Kidney (tissue), 13 donors: ENCODE measurements at regions not wholly inside any gene's neighbourhood (a gene's known extent, or its start where the extent isn't known, plus 50 kb on each side); places are given as distances from the start of the nearest gene placed in this dataset.

Experiments used
- DNase-seq, 5 donors: peaks; one replicate each; pipeline ENCODE4 v3.0.0-alpha.2; 2013 to 2020
- FAIRE-seq: peaks from 2 replicates; lab custom pipeline; 2012; peaks lifted over from hg19 to GRCh38; lab: Jason Lieb, UNC
- H3K27ac ChIP-seq, 2 donors: one replicate each; pipeline ENCODE4 v1.7.0; 2013; ENCODE audit warnings: low read depth in 2 of 2, low read length in 2 of 2, inconsistent platforms in 1 of 2
- H3K27me3 ChIP-seq: one replicate; pipeline ENCODE4 v1.7.1; 2013; ENCODE audit warnings: low read length, inconsistent platforms; ENCODE audit not compliant: control insufficient read depth, insufficient read depth
- H3K36me3 ChIP-seq, 3 donors: one replicate each; pipeline versions ENCODE4 v1.7.0 to v1.7.1; 2013; ENCODE audit warnings: low read length in 3 of 3, control low read depth in 1 of 3, inconsistent platforms in 1 of 3; ENCODE audit not compliant: insufficient read depth in 3 of 3, control insufficient read depth in 2 of 3
- H3K4me1 ChIP-seq, 3 donors: one replicate each; pipeline versions ENCODE4 v1.7.0 to v1.7.1; 2013; ENCODE audit warnings: low read length in 3 of 3, inconsistent platforms in 1 of 3, low read depth in 1 of 3; ENCODE audit not compliant: control insufficient read depth in 2 of 3, insufficient read depth in 2 of 3
- H3K4me3 ChIP-seq, 3 donors: one replicate each; pipeline versions ENCODE4 v1.7.0 to v1.8.1; 2013; ENCODE audit warnings: low read length in 3 of 3, control low read depth in 1 of 3, inconsistent platforms in 1 of 3
- H3K9ac ChIP-seq, 3 donors: one replicate each; pipeline versions ENCODE4 v1.7.0 to v1.7.1; 2013; ENCODE audit warnings: low read length in 3 of 3, control low read depth in 1 of 3, inconsistent platforms in 1 of 3
- H3K9me3 ChIP-seq, 3 donors: one replicate each; pipeline versions ENCODE4 v1.7.0 to v1.7.1; 2013; ENCODE audit warnings: low read length in 3 of 3, control low read depth in 1 of 3, inconsistent platforms in 1 of 3; ENCODE audit not compliant: control insufficient read depth in 2 of 3, insufficient read depth in 1 of 3
- intact Hi-C: fragments of 100-400 bp; cut with DNase I; formaldehyde crosslinking; loops from one replicate; pipeline ENCODE4 v1.11.1; 2022
- TF ChIP-seq, protein P1 (sequence below): IDR thresholded peaks from 3 replicates; pipeline ENCODE4 v1.5.1; 2012; ENCODE audit warnings: mild to moderate bottlenecking, moderate library complexity, borderline replicate concordance; ENCODE audit not compliant: insufficient read depth; ENCODE audit errors: extremely low read depth
- donor health status: control.
- donor health status: control.
- donor health status: control.
- donor health status: control.
- donor health status: control.
- donor health status: DM: yes; HTN: yes; CAD: no.
- donor health status: Normal renal cell carcinoma (clear cell type).

GRCh38 chr1:112297536-112297935 lies 98.5 kb upstream of the CTTNBP2NL start:
- no peaks in the 10 kb centered on the region for H3K36me3 ChIP-seq
- intact Hi-C loops = no loop called here
- no peak overlapping the region for H3K9ac ChIP-seq
- no peak overlapping the region for H3K27ac ChIP-seq
- TF ChIP-seq, protein P1, sequence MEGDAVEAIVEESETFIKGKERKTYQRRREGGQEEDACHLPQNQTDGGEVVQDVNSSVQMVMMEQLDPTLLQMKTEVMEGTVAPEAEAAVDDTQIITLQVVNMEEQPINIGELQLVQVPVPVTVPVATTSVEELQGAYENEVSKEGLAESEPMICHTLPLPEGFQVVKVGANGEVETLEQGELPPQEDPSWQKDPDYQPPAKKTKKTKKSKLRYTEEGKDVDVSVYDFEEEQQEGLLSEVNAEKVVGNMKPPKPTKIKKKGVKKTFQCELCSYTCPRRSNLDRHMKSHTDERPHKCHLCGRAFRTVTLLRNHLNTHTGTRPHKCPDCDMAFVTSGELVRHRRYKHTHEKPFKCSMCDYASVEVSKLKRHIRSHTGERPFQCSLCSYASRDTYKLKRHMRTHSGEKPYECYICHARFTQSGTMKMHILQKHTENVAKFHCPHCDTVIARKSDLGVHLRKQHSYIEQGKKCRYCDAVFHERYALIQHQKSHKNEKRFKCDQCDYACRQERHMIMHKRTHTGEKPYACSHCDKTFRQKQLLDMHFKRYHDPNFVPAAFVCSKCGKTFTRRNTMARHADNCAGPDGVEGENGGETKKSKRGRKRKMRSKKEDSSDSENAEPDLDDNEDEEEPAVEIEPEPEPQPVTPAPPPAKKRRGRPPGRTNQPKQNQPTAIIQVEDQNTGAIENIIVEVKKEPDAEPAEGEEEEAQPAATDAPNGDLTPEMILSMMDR = no peak
- no peaks in the 10 kb centered on the region for H3K9me3 ChIP-seq
- DNase-seq = no peak
- H3K4me1 ChIP-seq = no peaks in the 10 kb centered on the region
- no peak for FAIRE-seq
- no peaks in the 10 kb centered on the region for H3K27me3 ChIP-seq
- H3K4me3 ChIP-seq = no peak overlapping the region

DNA sequence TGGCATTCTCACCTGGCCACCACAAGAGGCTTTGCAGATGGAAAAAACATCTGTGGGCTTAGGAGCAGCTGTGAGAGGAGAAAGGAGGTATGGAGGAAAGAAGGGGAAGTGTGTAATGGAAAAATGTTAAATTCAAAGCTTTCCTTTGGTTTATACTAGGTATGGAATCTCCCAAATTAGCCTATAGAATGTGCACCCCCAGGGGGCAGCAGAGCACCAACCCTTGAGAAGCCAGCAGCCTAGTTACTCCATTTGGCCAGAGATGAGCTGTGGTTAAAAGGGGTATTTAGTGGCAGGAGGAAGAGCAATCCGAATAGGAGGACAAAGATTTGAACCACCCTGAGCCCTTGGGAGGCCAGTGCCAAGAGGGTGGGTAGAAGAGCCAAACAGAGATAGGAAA lies 97.5 kb upstream of the CTTNBP2NL start:
- H3K36me3 ChIP-seq = no peaks in the 10 kb centered on the region
- no peaks in the 10 kb centered on the region for H3K9me3 ChIP-seq
- no peak for FAIRE-seq
- H3K4me3 ChIP-seq = no peak overlapping the region
- DNase-seq = peak in 3 of 5 donors; percentile 24 to 67 (median 27)
- no peak overlapping the region for H3K27ac ChIP-seq
- H3K27me3 ChIP-seq = no peaks in the 10 kb centered on the region
- H3K4me1 ChIP-seq = no peaks in the 10 kb centered on the region
- TF ChIP-seq, protein P1 = peak; percentile 24
- intact Hi-C loops = no loop called here
- H3K9ac ChIP-seq = no peak overlapping the region

DNA sequence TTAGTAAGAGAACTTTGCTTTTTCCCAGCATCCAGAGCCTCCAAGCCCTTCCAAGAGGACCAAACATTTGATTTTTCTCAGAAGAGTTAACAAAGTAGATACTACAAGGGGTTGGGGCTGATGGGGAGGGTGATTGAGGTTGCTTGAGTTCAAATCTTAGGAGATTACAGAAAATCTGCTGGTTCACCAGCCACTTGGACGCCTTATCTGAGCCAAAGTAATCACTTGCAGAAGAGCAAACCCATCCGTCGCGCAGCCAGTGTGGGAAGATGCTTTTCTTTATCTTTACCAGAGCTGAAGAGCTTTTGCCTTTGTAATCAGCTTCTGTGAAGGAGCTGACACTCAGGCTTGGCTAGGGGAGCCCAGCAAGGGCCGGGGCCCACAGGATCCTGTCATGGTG lies 91.9 kb upstream of the CTTNBP2NL start:
- DNase-seq (no peak), FAIRE-seq (no peak)
- H3K27ac ChIP-seq = no peak overlapping the region
- H3K9me3 ChIP-seq = no peaks in the 10 kb centered on the region
- H3K9ac ChIP-seq = no peak overlapping the region
- no peak overlapping the region for H3K4me3 ChIP-seq
- no peaks in the 10 kb centered on the region for H3K27me3 ChIP-seq
- H3K4me1 ChIP-seq = no peaks in the 10 kb centered on the region
- TF ChIP-seq, protein P1 = no peak
- no peaks in the 10 kb centered on the region for H3K36me3 ChIP-seq
- intact Hi-C loops = no loop called here

GRCh38 chr1:112304612-112305011 lies 91.4 kb upstream of the CTTNBP2NL start:
- H3K27me3 ChIP-seq = no peaks in the 10 kb centered on the region
- no peaks in the 10 kb centered on the region for H3K9me3 ChIP-seq
- no peak overlapping the region for H3K27ac ChIP-seq
- no peak overlapping the region for H3K9ac ChIP-seq
- TF ChIP-seq, protein P1 = no peak
- H3K36me3 ChIP-seq = no peaks in the 10 kb centered on the region
- FAIRE-seq (no peak), DNase-seq (no peak)
- no peaks in the 10 kb centered on the region for H3K4me1 ChIP-seq
- H3K4me3 ChIP-seq = no peak overlapping the region
- intact Hi-C loops = no loop called here
